KG1 (cell line): ENCODE measurements at regions not wholly inside any gene's neighbourhood (a gene's known extent, or its start where the extent isn't known, plus 50 kb on each side); places are given as distances from the start of the nearest gene placed in this dataset.
"Not testable (repeated sequence)": the region's sequence is repeated elsewhere in the genome, so short reads cannot be mapped to it uniquely, and the experiment has no call there.

Source experiments
- DNase-seq: peaks from one replicate; lab custom pipeline; 2025; lab: John Stamatoyannopoulos, UW

- no peak for DNase-seq
Measured at GRCh38 chr1:189597083-189597482, 880.6 kb downstream of the BRINP3 start.

GRCh38 chr1:189605226-189605625 lies 872.4 kb downstream of the BRINP3 start:
- DNase-seq = no peak

- no peak for DNase-seq
Measured at GRCh38 chr1:189606047-189606446, 871.6 kb downstream of the BRINP3 start.

GRCh38 chr1:189606795-189607476 lies 870.7 kb downstream of the BRINP3 start:
- no peak for DNase-seq

GRCh38 chr1:189607477-189608096 lies 870.1 kb downstream of the BRINP3 start:
- DNase-seq = no peak

GRCh38 chr1:189609167-189609566 lies 868.5 kb downstream of the BRINP3 start:
- DNase-seq = no peak

GRCh38 chr1:189616893-189617292 lies 860.8 kb downstream of the BRINP3 start:
- DNase-seq = no peak

- no peak for DNase-seq
Measured at GRCh38 chr1:189619682-189620332, 857.9 kb downstream of the BRINP3 start.

GRCh38 chr1:189620471-189620870 lies 857.2 kb downstream of the BRINP3 start:
- no peak for DNase-seq

GRCh38 chr1:189623336-189623735 lies 854.3 kb downstream of the BRINP3 start:
- no peak for DNase-seq

GRCh38 chr1:189627427-189627826 lies 850.2 kb downstream of the BRINP3 start:
- no peak for DNase-seq

- no peak for DNase-seq
Measured at GRCh38 chr1:189628857-189629256, 848.8 kb downstream of the BRINP3 start.

- DNase-seq = no peak
Measured at GRCh38 chr1:189633658-189634057, 844.0 kb downstream of the BRINP3 start.

GRCh38 chr1:189637041-189637440 lies 840.6 kb downstream of the BRINP3 start:
- no peak for DNase-seq

- not testable (repeated sequence) for DNase-seq
Measured at GRCh38 chr1:189644156-189644555, 833.5 kb downstream of the BRINP3 start.

- DNase-seq = no peak
Measured at GRCh38 chr1:189644970-189645369, 832.7 kb downstream of the BRINP3 start.

- DNase-seq = no peak
Measured at GRCh38 chr1:189646066-189646465, 831.6 kb downstream of the BRINP3 start.

GRCh38 chr1:189654906-189655305 lies 822.8 kb downstream of the BRINP3 start:
- no peak for DNase-seq

- no peak for DNase-seq
Measured at GRCh38 chr1:189656628-189657530, 820.8 kb downstream of the BRINP3 start.

- DNase-seq = no peak
Measured at GRCh38 chr1:189657715-189658114, 819.9 kb downstream of the BRINP3 start.

GRCh38 chr1:189658381-189658780 lies 819.3 kb downstream of the BRINP3 start:
- DNase-seq = no peak

GRCh38 chr1:189659731-189660130 lies 817.9 kb downstream of the BRINP3 start:
- DNase-seq = no peak
